CMK (cell line): ENCODE measurements at regions not wholly inside any gene's neighbourhood (a gene's known extent, or its start where the extent isn't known, plus 50 kb on each side); places are given as distances from the start of the nearest gene placed in this dataset.

Source experiments
- DNase-seq: peaks from one replicate; pipeline ENCODE4 v3.0.0-alpha.2; 2010; ENCODE audit warnings: low read depth

- no peak for DNase-seq
Observed at GRCh38 chr16:26658486-26658885, 408.2 kb upstream of the C16orf82 start.

DNA sequence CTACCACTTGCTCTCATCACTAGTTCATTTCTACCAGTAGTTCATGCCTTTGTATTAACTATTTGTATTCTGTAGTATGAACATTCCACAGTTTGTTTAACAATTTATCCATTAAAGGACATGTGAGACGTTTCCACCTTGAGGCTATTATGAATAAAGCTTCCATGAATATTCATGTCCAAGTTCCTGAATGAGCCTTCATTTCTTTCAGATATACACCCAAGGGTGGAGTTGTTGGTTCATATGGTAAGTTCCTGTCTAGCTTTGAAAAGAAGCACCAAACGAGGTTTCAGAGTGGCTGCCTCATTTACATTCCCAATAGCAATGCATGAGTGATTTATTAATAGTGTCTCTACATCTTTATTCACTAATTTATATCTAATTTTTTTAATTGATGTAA is 407.8 kb upstream of the C16orf82 start:
- DNase-seq: no peak

- DNase-seq: no peak
Observed at GRCh38 chr16:26664086-26664485, 402.6 kb upstream of the C16orf82 start.

DNA sequence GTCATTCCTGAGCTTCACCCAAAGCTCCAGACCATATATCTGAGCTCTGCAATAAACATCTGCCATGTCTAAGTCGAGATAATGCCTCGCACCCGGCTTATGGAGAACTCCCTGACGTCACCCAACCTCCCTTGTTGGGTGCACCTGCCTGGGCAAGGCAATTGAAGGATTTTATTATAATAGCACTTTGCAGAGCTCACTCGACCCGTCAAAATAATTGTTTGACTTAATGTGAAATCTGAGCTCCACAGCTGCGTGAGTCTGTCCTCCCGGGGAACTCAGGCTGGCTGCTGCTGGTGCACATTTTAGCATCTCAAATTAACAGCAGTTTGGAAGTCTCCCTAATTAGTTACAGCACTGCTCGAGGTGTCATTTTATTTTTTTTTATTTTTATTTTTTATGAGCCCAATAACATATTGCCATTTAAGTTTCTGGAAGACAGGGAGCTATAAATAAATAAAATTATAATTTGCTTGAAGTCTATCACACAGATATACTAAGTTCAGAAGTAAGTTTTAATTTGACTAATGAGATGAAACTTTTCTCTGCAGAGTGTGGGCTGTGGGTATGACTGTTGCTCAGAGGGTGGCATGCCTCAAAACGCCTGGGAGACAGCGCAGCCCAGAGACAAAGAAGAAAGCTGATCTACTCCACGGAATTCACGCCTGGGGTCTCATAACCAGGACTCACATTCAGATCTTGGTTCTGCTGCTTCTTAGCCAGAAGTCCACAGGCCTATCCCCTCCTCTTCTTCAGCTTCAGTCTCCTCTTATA is 401.4 kb upstream of the C16orf82 start:
- no peak for DNase-seq

- no peak for DNase-seq
Observed at GRCh38 chr16:26666486-26666885, 400.2 kb upstream of the C16orf82 start.

GRCh38 chr16:26667307-26667706 is 399.4 kb upstream of the C16orf82 start:
- DNase-seq: no peak

DNA sequence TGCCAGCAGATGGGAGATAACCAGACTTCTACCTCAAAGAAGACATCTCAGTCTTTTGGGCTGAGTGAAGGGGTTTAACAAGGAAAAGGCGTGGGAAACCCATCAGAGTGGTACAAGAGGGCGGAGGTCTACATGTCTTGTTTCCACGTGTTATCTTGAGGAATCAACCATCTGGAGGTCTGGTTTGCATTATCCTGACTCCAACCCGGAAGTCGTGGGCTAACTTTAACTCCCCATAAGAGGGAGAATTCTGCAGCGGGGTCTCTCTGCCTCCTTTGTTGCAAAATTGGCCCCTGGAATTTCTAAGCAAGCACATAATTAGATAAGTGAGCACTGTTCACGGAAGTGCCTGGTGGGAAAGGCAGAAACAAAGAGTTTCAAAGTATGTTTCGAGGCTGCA is 398.7 kb upstream of the C16orf82 start:
- no peak for DNase-seq

DNA sequence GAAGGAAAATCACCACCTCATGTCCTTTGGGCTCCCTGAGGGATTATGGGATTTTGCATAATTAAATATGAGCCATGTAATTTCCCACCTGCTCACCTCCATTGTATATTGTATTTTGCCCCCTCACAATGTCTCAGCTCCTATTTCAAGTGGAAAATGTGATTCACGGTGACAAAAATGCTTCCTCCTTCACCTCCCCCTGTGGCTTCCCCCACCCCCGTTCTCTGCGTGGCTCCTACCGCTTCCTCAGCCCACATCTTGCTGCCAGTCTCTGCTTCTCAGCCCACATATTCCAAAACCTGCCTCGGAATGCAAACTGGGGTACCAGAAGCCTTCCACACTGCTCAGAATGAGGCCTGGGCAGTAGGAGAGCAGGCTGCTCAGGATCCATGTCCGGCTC is 394.5 kb upstream of the C16orf82 start:
- no peak for DNase-seq

- no peak for DNase-seq
Observed at GRCh38 chr16:26673011-26673410, 393.7 kb upstream of the C16orf82 start.

DNA sequence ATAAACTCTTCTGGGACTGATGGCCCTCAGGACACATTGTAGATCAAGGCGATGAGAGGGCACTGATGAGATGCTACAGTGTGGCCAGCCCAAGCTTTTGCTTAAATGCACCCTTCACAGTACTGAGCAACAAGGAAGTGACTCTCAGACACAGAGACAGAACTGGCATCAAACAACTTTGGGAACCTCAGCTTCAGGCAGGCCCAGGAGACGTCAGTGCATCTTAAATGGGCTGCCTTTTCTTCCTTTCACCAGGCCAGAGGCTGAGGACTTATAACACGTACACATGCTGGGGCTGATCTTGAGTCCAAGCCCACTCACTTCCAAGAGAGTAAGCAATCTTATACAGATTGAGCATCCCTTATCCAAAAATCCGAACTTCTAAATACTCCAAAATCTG is 386.1 kb upstream of the C16orf82 start:
- no peak for DNase-seq

- no peak for DNase-seq
Observed at GRCh38 chr16:26688105-26688504, 378.6 kb upstream of the C16orf82 start.

- no peak for DNase-seq
Observed at GRCh38 chr16:26688699-26689098, 378.0 kb upstream of the C16orf82 start.

- no peak for DNase-seq
Observed at GRCh38 chr16:26692658-26693057, 374.1 kb upstream of the C16orf82 start.

DNA sequence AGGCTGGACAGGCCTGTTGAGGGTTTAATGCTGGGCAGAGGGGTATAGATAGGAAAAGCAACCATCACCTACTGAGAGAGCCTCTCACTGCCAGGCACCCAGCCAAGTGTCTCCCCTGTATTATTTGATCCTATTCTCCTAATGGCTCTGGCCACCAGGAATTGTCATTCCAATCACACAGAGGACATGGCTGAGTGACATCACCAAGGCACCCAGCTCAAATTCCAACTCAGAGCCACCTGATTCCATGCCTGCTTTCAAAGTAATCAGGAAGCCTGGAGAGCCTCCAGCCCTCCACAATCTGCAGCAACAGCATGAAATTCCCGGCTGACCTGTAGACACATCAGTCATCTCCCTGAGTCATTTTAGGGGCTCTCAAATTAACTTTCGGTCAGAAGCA is 368.9 kb upstream of the C16orf82 start:
- DNase-seq: no peak

DNA sequence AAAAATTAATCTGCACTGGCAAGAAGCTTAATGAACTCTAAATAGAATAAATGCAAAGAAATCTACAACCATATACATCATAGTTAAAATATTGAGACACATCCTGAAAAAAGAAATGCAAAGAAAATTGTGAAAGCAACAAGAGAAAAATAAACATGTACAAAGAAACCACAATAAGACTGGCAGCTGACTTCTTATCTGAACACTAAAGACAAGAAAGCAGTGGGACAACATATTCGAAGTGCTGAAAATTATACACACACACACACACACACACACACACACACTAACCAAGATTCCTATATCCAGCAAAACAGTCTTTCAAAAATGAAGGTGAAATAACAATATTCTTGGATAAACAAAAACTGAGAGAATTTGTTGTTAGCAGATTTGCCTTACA is 366.5 kb upstream of the C16orf82 start:
- DNase-seq: no peak

DNA sequence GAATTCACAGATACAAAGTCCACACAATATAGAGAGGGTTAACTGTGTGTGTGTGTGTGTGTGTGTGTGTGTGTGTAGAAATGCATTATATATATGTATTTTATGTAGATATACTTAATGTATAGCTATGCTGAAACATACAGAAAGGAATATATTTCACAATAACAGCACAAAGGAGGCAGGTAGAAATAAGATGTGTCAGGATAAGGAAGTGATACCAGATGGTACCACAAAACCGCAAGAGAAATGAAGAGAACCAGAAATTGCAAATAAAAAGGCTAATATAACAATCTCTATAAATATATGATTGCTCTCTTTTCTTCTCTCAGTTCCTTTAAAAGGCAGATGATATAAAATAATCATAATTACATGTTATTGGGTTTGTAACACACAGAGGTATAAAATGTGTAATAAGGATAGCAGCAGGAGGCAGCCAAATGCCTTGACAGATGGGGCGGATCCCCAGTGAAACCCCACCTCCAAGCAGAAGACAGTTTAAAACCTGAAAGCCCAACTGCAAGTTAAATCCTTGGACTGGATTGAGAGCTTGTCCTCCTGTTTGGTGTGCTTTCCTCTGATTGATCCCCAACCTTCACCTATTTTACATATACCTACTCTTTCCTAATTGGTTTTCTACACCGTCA is 365.4 kb upstream of the C16orf82 start:
- no peak for DNase-seq

DNA sequence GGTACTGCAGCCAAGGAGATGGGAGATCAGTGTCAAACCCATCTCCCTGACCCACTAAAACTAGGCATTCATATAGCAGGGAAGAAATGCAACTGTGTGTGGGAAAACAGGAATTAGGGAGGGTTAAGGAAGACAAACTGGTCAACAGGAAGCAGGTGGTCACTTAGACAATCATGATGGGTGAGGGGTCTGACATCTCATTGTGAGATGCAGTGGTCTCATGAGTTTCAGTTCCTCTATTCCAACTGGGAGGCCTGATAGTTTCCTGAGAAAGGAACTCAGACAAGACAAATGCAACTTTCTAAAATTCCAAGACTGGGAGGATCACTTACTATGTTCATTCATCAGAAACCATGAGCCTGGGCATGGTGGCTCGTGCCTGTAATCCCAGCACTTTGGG is 361.4 kb upstream of the C16orf82 start:
- DNase-seq: no peak

DNA sequence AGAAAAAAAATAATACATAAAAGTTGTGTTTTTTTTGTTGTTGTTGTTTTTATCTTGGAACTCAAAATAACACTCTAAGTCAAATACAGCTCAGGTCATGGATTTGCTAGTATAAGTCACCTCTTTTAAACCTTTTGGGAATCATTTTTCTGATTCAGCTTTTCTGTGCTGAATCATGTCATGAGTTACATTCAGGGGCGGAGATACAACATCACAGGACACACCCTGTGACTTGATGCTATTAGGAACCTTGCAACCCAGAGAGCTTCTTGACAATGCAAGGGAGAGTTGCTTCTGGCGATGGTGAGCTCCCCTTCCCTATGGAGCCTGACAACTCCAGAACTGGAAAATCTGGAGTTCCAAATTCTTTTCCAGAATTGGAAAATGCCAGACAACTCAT is 358.3 kb upstream of the C16orf82 start:
- no peak for DNase-seq

DNA sequence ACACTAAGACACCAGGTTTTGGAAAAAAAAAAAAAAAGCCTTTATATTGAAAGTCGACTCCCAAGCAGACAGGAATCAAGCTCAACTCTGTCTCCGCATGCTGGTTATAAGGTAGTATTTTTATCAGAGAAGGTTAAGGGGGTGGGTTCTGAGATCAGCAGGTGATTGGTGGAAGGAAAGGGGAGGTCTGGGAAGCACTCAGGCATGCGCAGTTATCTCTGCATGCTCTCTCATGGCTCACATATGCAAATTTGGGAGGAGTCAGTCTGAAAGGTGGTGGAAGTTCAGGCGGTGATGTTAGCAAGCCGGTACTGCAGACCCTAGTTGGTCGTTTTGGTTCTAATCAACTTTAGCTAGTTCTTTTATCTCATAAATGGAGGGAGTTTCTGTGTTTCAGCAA is 357.6 kb upstream of the C16orf82 start:
- DNase-seq: no peak

DNA sequence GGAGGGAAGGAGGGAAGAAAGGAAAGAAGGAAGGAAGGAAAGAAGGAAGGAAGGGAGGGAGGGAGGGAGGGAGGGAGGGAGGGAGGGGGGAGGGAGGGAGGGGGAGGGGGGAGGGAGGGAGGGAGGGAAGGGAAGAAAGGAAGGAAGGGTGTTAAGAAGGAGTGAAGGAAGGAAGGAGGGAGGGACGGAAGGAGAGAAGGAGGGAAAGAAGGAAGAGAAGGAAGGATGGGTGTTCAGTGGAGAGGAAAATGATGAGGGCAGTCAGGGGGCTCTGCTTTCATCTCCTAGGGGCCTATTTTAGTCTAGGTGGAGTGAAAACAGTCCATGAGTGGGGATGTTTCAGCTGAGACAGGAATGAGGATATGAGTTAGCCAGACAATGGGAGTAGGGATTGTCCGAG is 357.0 kb upstream of the C16orf82 start:
- DNase-seq: no peak

GRCh38 chr16:26710450-26710849 is 356.3 kb upstream of the C16orf82 start:
- DNase-seq: no peak

DNA sequence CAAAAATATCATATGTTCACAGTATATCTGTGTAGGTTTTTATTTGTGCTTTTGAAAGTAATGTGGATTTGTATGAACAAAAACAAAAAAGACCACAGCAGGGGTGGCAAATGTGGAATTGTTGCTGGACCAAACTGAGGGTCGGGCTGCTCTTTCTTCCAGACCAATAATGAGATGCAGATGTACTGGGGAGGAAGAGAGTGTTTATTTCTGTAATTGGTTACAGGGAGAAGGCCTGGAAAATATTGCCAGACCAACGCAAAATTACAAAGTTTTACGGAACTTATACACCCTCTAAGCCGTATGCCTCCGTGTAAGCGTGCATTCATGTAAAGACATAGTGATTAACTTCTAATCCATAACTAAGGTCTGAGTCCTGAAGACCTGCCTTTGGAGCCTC is 353.9 kb upstream of the C16orf82 start:
- DNase-seq: no peak

DNA sequence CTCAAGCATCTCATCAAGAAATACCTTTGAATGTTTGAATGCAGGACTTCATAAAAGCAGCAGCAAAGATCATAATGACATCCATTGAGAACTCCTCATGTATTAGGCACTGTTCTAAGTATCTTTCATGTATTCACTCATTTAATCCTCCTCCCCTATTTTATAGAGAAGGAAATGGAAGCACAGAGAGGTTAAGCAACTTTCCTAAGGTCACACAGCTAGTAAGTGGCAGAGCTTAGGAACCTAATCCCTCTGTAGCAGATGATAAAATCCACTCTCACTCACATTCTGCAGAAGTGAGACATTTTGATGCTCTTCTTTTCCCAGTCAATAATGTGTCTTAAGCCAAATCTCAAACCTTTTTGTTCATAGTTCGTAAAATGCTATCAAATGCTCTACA is 350.8 kb upstream of the C16orf82 start:
- DNase-seq: no peak

DNA sequence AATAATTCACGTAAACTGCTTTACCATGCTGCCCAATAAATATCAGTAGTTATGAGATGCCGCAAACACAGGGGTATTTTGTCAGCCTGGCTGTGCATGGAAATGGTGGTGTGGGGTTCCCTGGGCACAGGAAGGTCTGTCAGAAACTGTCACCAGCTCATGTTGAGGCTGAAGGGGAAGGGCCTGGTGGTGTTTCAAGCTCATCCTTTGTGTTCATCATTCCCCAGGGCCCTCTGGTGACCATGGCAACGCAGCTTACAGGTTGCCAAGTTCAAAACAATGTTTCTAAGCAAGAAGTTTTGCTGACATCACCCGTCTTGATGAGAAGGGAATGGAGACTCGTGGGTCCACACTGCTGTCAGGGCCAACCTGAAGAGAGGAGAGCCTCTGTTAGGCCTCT is 348.9 kb upstream of the C16orf82 start:
- DNase-seq: no peak
